ENCODE measurements at regions not wholly inside any gene's neighbourhood (a gene's known extent, or its start where the extent isn't known, plus 50 kb on each side); places are given as distances from the start of the nearest gene placed in this dataset.

DNA sequence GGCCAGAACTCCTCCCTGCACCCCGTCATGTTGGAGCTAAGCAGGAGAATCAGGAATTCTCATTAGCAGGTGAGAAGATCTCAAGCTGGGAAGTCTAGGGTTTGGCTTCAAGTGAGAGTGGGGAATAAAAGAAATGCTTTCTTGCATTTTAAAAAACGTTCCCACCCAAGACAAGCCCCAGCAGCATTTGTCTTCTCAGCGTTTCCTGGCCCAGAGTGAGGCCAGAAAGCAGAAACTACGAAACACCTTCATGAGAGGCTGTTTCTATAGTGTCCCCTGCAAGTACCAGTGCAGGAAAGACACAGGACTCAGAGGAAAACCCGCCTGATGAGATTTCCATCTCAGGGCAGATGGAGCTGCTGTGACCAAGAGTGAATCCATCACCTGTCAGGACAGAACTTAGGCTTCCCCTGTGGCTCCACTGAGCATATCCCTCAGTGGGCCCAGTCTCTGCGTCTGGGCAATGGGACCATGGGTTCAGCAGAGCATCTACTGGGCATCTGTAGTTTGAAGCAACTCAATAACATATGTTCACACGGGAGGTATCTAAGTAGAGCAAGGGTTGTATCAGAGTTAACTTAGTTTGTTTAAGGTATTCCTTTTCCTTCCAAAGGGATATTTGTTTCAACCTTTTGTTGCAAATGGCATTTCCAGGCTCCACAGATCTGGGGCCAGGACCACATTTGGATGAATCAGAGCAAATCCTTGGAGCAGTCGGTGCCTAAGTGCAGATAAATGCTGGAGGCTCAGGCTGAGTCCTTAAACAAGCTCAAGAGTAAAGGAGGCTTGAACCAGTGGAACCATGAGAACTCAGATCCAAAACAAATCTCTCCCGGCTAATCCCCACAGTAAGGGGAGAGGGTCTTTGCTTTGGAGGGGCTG, 548.3 kb downstream of the MIAT start:
- TF ChIP-seq, protein P1, sequence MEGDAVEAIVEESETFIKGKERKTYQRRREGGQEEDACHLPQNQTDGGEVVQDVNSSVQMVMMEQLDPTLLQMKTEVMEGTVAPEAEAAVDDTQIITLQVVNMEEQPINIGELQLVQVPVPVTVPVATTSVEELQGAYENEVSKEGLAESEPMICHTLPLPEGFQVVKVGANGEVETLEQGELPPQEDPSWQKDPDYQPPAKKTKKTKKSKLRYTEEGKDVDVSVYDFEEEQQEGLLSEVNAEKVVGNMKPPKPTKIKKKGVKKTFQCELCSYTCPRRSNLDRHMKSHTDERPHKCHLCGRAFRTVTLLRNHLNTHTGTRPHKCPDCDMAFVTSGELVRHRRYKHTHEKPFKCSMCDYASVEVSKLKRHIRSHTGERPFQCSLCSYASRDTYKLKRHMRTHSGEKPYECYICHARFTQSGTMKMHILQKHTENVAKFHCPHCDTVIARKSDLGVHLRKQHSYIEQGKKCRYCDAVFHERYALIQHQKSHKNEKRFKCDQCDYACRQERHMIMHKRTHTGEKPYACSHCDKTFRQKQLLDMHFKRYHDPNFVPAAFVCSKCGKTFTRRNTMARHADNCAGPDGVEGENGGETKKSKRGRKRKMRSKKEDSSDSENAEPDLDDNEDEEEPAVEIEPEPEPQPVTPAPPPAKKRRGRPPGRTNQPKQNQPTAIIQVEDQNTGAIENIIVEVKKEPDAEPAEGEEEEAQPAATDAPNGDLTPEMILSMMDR (IDR thresholded peaks at IDR 0.05) = no peak
- no peak for TF ChIP-seq POLR2A (IDR thresholded peaks at IDR 0.05)

All from Peyer's patch (tissue), 4 donors.